Suppressor macrophage treated with lipopolysaccharide for 4 hours (primary cell): ENCODE measurements at regions not wholly inside any gene's neighbourhood (a gene's known extent, or its start where the extent isn't known, plus 50 kb on each side); places are given as distances from the start of the nearest gene placed in this dataset.
"Not testable (repeated sequence)": the region's sequence is repeated elsewhere in the genome, so short reads cannot be mapped to it uniquely, and the experiment has no call there.

Experiments
- DNase-seq: peaks from one replicate; pipeline ENCODE4 v3.0.0-alpha.2; 2020

GRCh38 chrX:134045372-134045771 lies 60.0 kb upstream of the GPC3 start:
- not testable (repeated sequence) for DNase-seq

- DNase-seq: not testable (repeated sequence)
These were observed 81.7 kb upstream of the GPC3 start for GRCh38 chrX:134067107-134067506.

- not testable (repeated sequence) for DNase-seq
These were observed 86.5 kb upstream of the GPC3 start for GRCh38 chrX:134071899-134072298.

GRCh38 chrX:134073341-134073740 lies 87.9 kb upstream of the GPC3 start:
- no peak for DNase-seq

GRCh38 chrX:134074151-134074550 lies 88.8 kb upstream of the GPC3 start:
- DNase-seq: no peak

GRCh38 chrX:134075894-134076718 lies 90.7 kb upstream of the GPC3 start:
- no peak for DNase-seq

GRCh38 chrX:134095366-134095765 lies 110.0 kb upstream of the GPC3 start:
- DNase-seq: no peak

GRCh38 chrX:134101636-134102035 lies 116.2 kb upstream of the GPC3 start:
- DNase-seq: no peak

GRCh38 chrX:134115270-134115669 lies 121.7 kb upstream of the CCDC160 start:
- DNase-seq: no peak

GRCh38 chrX:134137341-134137740 lies 99.6 kb upstream of the CCDC160 start:
- no peak for DNase-seq

- DNase-seq: no peak
These were observed 97.9 kb upstream of the CCDC160 start for GRCh38 chrX:134139090-134139489.

GRCh38 chrX:134144231-134144630 lies 92.8 kb upstream of the CCDC160 start:
- peak; percentile 16 for DNase-seq

- no peak for DNase-seq
These were observed 90.5 kb upstream of the CCDC160 start for GRCh38 chrX:134146493-134146892.

- DNase-seq: no peak
These were observed 88.8 kb upstream of the CCDC160 start for GRCh38 chrX:134148172-134148692.

GRCh38 chrX:134158821-134159512 lies 78.0 kb upstream of the CCDC160 start:
- DNase-seq: no peak

- DNase-seq: no peak
These were observed 75.8 kb upstream of the CCDC160 start for GRCh38 chrX:134161162-134161561.

GRCh38 chrX:134162032-134162431 lies 75.0 kb upstream of the CCDC160 start:
- DNase-seq: no peak

- no peak for DNase-seq
These were observed 73.1 kb upstream of the CCDC160 start for GRCh38 chrX:134163836-134164235.

- peak; percentile 4 for DNase-seq
These were observed 69.3 kb upstream of the CCDC160 start for GRCh38 chrX:134167591-134168203.

GRCh38 chrX:134171661-134172587 lies 65.1 kb upstream of the CCDC160 start:
- peak; percentile 29 for DNase-seq

- peak; percentile 48 for DNase-seq
These were observed 64.3 kb upstream of the CCDC160 start for GRCh38 chrX:134172588-134173259.
